HEK293 (cell line): ENCODE measurements at regions not wholly inside any gene's neighbourhood (a gene's known extent, or its start where the extent isn't known, plus 50 kb on each side); places are given as distances from the start of the nearest gene placed in this dataset.

Source experiments
- CTCF ChIA-PET: fragments of 350-600 bp; formaldehyde crosslinking; extraction: SDS; loops from one replicate; lab custom pipeline; 2021; ENCODE audit warnings: antibody characterized with exemption; lab: Yijun Ruan, JAX
- POLR2A ChIA-PET: fragments of 300-600 bp; formaldehyde crosslinking; extraction: SDS; loops from one replicate; lab custom pipeline; 2020; ENCODE audit warnings: antibody characterized with exemption, inconsistent platforms; lab: Yijun Ruan, JAX
- H3K27ac ChIP-seq: fragments of 200-500 bp; sonication (Bioruptor generic); 2 replicates; pipeline ENCODE4 v1.5.1; 2014; ENCODE audit warnings: low read depth, low read length, control low read depth, inconsistent platforms; ENCODE audit errors: extremely low read depth
- H3K36me3 ChIP-seq, 2 experiments: fragments of 200-500 bp in 1 of 2; sonication (Bioruptor generic) in 1 of 2; 1 replicate in 1 of 2; 2 replicates in 1 of 2; pipeline ENCODE4 v1.5.1; 2014 to 2017; ENCODE audit warnings: inconsistent platforms in 2 of 2, low read length in 2 of 2; ENCODE audit not compliant: control insufficient read depth in 2 of 2, insufficient read depth in 1 of 2
- H3K4me1 ChIP-seq: fragments of 200-500 bp; sonication (Bioruptor generic); 2 replicates; pipeline ENCODE4 v1.5.1; 2014; ENCODE audit warnings: mild to moderate bottlenecking, low read length, inconsistent platforms; ENCODE audit not compliant: control insufficient read depth, insufficient read depth
- H3K4me3 ChIP-seq: 2 replicates; pipeline ENCODE4 v1.5.1; 2011; ENCODE audit warnings: low read depth, mild to moderate bottlenecking, control low read depth, low read length, moderate library complexity
- H3K9me3 ChIP-seq: fragments of 200-500 bp; sonication (Bioruptor generic); 2 replicates; pipeline ENCODE4 v1.5.1; 2014; ENCODE audit warnings: low read depth, low read length, inconsistent platforms; ENCODE audit not compliant: control insufficient read depth, insufficient read depth
- MZF1 ChIP-seq: fragments of 450-650 bp; formaldehyde crosslinking; IDR thresholded peaks from 2 replicates; pipeline ENCODE4 v1.5.1; 2017; ENCODE audit warnings: missing biosample characterization, missing genetic modification characterization, borderline replicate concordance
- SCRT2 ChIP-seq: fragments of 450-650 bp; formaldehyde crosslinking; IDR thresholded peaks from 2 replicates; pipeline ENCODE4 v1.5.1; 2016; ENCODE audit warnings: missing biosample characterization, missing genetic modification characterization
- SETDB1 ChIP-seq: IDR thresholded peaks from one replicate; pipeline ENCODE4 v1.6.1; 2017; ENCODE audit warnings: mild to moderate bottlenecking, low read length, moderate library complexity, mixed read lengths; ENCODE audit not compliant: insufficient read length
- ZBTB17 ChIP-seq: fragments of 450-650 bp; formaldehyde crosslinking; IDR thresholded peaks from 2 replicates; pipeline ENCODE4 v1.5.1; 2016; ENCODE audit warnings: missing biosample characterization, missing genetic modification characterization
- ZBTB48 ChIP-seq: fragments of 450-650 bp; formaldehyde crosslinking; IDR thresholded peaks from 2 replicates; pipeline ENCODE4 v1.5.1; 2016; ENCODE audit warnings: missing biosample characterization, missing genetic modification characterization
- ZNF184 ChIP-seq: fragments of 450-650 bp; IDR thresholded peaks from 2 replicates; pipeline ENCODE4 v1.5.1; 2018; ENCODE audit warnings: missing biosample characterization, mild to moderate bottlenecking, missing genetic modification characterization
- ZNF350 ChIP-seq: fragments of 450-650 bp; formaldehyde crosslinking; IDR thresholded peaks from 2 replicates; pipeline ENCODE4 v1.5.0; 2017; ENCODE audit warnings: missing biosample characterization, mild to moderate bottlenecking, missing genetic modification characterization
- ZNF530 ChIP-seq: fragments of 450-650 bp; formaldehyde crosslinking; IDR thresholded peaks from 2 replicates; pipeline ENCODE4 v1.5.1; 2016; ENCODE audit warnings: low read depth, missing biosample characterization, missing genetic modification characterization
- ZNF561 ChIP-seq: fragments of 450-650 bp; IDR thresholded peaks from 2 replicates; pipeline ENCODE4 v1.5.1; 2018; ENCODE audit warnings: missing biosample characterization, missing genetic modification characterization, borderline replicate concordance
- ZNF571 ChIP-seq: fragments of 450-650 bp; formaldehyde crosslinking; IDR thresholded peaks from 2 replicates; pipeline ENCODE4 v1.5.0; 2017; ENCODE audit warnings: missing biosample characterization, missing genetic modification characterization
- ZNF670 ChIP-seq: fragments of 450-650 bp; formaldehyde crosslinking; IDR thresholded peaks from 2 replicates; pipeline ENCODE4 v1.5.1; 2016; ENCODE audit warnings: missing biosample characterization, missing genetic modification characterization, low read depth
- ZNF785 ChIP-seq: fragments of 450-650 bp; formaldehyde crosslinking; IDR thresholded peaks from 2 replicates; pipeline ENCODE4 v1.5.1; 2016; ENCODE audit warnings: missing biosample characterization, missing genetic modification characterization
- ZXDB ChIP-seq: fragments of 450-650 bp; formaldehyde crosslinking; IDR thresholded peaks from 2 replicates; pipeline ENCODE4 v1.5.1; 2016; ENCODE audit warnings: missing biosample characterization, missing genetic modification characterization
- TF ChIP-seq, protein P1 (sequence below): fragments of 450-650 bp; formaldehyde crosslinking; IDR thresholded peaks from 2 replicates; pipeline ENCODE4 v1.5.1; 2017; ENCODE audit warnings: missing biosample characterization, missing genetic modification characterization
- TF ChIP-seq, protein P2 (sequence below): fragments of 450-650 bp; formaldehyde crosslinking; conservative IDR thresholded peaks from 2 replicates; pipeline ENCODE4 v1.5.1; 2016; ENCODE audit warnings: low read depth, missing biosample characterization, missing genetic modification characterization
- TF ChIP-seq, protein P3 (sequence below): fragments of 450-650 bp; formaldehyde crosslinking; IDR thresholded peaks from 2 replicates; pipeline ENCODE4 v1.5.1; 2017; ENCODE audit warnings: missing biosample characterization, mild to moderate bottlenecking, missing genetic modification characterization, moderate library complexity
- TF ChIP-seq, protein P4 (sequence below): fragments of 450-650 bp; IDR thresholded peaks from 2 replicates; pipeline ENCODE4 v1.5.1; 2018; ENCODE audit warnings: missing biosample characterization, mild to moderate bottlenecking, missing genetic modification characterization
- TF ChIP-seq, protein P5 (sequence below): fragments of 450-650 bp; formaldehyde crosslinking; optimal IDR thresholded peaks from 2 replicates; pipeline ENCODE3; 2016; ENCODE audit warnings: missing biosample characterization, mild to moderate bottlenecking, missing genetic modification characterization

DNA sequence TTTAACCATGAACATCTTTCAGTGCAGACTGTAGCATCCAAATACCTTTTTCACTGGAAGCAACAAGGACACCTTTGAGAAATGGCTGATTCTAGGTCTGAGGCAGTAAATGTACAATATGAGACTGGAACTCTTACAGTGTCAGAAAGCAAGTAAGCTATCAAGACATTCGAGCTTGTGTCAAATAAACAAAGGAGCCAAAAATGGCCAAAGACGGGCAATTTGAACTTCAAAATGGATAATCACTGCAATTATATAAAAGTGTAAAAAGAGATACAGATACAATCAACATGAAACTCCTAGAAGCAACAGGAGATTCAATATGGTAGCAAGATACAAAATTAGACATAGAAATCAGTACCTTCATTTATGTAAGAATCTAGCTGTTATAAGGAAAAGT lies 138.5 kb upstream of the CCDC54 start:
- Histone ChIP-seq H3K4me3 (no peak overlapping the region), H3K9me3 (no peaks in the 10 kb centered on the region), H3K4me1 (no peaks in the 10 kb centered on the region; the same call in 1 of the 2 replicates), H3K27ac (no peak overlapping the region), H3K36me3 (no peaks in the 10 kb centered on the region)
- TF ChIP-seq SCRT2 (tag by site-specific recombination) (peak; percentile 56; the same call in 1 of the 2 replicates), ZNF670 (tag by site-specific recombination) (no peak), ZBTB48 (tag by site-specific recombination) (no peak), SETDB1 (no peak), ZNF571 (no peak)
- ChIA-PET CTCF (interaction anchor here (0.6 to 1.0 kb wide), 5 partner anchors 15 to 237 kb away, joined by 3 to 4 read pairs (median 3); no protein-coding TSS in a partner anchor), POLR2A (no interaction called here)

DNA sequence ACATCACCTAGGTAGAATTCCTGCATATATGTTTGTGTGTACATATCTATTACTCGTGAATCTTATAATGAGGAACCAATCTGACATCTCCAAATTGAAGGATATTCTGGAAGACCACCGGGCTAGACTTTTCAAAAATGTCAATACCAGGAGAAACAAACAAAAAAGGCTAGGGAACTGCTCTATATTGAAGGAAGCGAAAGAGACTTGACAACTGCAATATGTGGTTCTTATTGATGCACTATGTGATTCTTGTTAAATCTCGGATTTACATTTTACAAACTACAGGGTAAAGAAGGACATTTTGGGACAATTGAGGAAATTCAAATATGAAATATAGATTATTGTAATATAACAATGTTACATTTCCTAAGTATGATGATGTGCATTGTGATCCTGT lies 137.5 kb upstream of the CCDC54 start:
- no peaks in the 10 kb centered on the region for H3K9me3 ChIP-seq
- H3K4me1 ChIP-seq = no peaks in the 10 kb centered on the region; the same call in 1 of the 2 replicates
- no peak for TF ChIP-seq ZNF350 (tag by site-specific recombination)
- TF ChIP-seq ZNF530 = no peak
- no peak for TF ChIP-seq ZNF184 (tag by site-specific recombination)
- TF ChIP-seq, protein P1, sequence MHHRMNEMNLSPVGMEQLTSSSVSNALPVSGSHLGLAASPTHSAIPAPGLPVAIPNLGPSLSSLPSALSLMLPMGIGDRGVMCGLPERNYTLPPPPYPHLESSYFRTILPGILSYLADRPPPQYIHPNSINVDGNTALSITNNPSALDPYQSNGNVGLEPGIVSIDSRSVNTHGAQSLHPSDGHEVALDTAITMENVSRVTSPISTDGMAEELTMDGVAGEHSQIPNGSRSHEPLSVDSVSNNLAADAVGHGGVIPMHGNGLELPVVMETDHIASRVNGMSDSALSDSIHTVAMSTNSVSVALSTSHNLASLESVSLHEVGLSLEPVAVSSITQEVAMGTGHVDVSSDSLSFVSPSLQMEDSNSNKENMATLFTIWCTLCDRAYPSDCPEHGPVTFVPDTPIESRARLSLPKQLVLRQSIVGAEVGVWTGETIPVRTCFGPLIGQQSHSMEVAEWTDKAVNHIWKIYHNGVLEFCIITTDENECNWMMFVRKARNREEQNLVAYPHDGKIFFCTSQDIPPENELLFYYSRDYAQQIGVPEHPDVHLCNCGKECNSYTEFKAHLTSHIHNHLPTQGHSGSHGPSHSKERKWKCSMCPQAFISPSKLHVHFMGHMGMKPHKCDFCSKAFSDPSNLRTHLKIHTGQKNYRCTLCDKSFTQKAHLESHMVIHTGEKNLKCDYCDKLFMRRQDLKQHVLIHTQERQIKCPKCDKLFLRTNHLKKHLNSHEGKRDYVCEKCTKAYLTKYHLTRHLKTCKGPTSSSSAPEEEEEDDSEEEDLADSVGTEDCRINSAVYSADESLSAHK (tag by site-specific recombination) = no peak
- POLR2A ChIA-PET = no interaction called here
- no peak overlapping the region for H3K27ac ChIP-seq
- H3K4me3 ChIP-seq = no peak overlapping the region; the same call in 1 of the 2 replicates
- CTCF ChIA-PET = interaction anchor here (0.6 to 1.0 kb wide), 2 partner anchors 38 to 190 kb away, joined by 3 read pairs; no protein-coding TSS in a partner anchor
- H3K36me3 ChIP-seq = no peaks in the 10 kb centered on the region

DNA sequence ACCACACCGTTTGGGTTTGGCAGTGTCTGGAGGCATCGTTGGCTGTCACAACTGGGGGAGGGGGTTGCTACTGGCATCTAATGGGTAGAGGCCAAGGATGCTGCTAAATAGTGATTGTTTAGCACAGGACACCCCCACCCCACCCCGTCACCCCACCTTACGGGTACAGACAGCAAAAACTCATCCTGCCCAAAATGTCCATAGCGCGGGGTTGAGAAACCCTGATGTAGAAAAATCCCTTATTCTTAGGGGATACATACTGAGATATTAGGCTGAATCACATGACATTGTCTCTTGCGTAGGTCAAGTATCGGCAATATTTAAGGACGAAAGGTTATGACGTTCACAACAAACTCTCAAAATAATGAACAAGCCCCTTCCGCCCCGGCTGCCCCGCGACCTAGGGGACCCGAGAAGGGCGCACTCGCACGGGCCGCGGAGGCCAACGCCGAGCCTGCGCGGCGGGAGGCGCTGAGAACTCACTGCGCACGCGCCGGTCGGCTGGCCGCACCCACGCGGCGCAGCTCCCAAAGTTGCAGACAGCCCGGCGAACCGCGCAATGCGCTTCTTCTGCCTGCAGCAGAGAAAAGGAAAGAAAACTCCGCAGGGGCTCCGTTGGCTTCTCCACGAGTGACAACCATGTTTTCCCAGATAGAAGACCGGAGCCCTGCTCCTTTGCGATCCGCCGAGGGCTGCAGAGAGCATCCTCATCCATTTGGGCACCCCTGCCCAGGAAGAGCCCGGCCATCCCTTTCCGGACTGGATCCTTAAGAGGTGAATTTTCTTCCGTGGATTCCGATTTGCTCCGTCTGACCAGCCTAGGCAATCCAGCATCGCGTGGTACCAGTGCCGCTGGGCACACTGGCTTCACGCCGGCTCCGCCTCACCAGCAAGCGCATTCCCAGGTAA lies 136.8 kb upstream of the CCDC54 start:
- H3K27ac ChIP-seq = peak overlapping the region; percentile 38; the same call in 1 of the 2 replicates
- no peaks in the 10 kb centered on the region for H3K36me3 ChIP-seq
- POLR2A ChIA-PET = no interaction called here
- H3K4me1 ChIP-seq = no peaks in the 10 kb centered on the region; the same call in 1 of the 2 replicates
- CTCF ChIA-PET = interaction anchor here (1.0 kb wide), 1 partner anchor 189 kb away, joined by 3 read pairs; no protein-coding TSS in a partner anchor
- no peaks in the 10 kb centered on the region for H3K9me3 ChIP-seq
- H3K4me3 ChIP-seq = peak overlapping the region; percentile 86
- TF ChIP-seq, protein P2, sequence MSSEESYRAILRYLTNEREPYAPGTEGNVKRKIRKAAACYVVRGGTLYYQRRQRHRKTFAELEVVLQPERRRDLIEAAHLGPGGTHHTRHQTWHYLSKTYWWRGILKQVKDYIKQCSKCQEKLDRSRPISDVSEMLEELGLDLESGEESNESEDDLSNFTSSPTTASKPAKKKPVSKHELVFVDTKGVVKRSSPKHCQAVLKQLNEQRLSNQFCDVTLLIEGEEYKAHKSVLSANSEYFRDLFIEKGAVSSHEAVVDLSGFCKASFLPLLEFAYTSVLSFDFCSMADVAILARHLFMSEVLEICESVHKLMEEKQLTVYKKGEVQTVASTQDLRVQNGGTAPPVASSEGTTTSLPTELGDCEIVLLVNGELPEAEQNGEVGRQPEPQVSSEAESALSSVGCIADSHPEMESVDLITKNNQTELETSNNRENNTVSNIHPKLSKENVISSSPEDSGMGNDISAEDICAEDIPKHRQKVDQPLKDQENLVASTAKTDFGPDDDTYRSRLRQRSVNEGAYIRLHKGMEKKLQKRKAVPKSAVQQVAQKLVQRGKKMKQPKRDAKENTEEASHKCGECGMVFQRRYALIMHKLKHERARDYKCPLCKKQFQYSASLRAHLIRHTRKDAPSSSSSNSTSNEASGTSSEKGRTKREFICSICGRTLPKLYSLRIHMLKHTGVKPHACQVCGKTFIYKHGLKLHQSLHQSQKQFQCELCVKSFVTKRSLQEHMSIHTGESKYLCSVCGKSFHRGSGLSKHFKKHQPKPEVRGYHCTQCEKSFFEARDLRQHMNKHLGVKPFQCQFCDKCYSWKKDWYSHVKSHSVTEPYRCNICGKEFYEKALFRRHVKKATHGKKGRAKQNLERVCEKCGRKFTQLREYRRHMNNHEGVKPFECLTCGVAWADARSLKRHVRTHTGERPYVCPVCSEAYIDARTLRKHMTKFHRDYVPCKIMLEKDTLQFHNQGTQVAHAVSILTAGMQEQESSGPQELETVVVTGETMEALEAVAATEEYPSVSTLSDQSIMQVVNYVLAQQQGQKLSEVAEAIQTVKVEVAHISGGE (tag by site-specific recombination) = peak; percentile 21; the same call in 1 of the 2 replicates
- TF ChIP-seq, protein P3, sequence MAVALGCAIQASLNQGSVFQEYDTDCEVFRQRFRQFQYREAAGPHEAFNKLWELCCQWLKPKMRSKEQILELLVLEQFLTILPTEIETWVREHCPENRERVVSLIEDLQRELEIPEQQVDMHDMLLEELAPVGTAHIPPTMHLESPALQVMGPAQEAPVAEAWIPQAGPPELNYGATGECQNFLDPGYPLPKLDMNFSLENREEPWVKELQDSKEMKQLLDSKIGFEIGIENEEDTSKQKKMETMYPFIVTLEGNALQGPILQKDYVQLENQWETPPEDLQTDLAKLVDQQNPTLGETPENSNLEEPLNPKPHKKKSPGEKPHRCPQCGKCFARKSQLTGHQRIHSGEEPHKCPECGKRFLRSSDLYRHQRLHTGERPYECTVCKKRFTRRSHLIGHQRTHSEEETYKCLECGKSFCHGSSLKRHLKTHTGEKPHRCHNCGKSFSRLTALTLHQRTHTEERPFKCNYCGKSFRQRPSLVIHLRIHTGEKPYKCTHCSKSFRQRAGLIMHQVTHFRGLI = 0 out of 2 replicates have a peak, but pooled peaks have one; percentile 38
- TF ChIP-seq ZNF785 (tag by site-specific recombination) = no peak
- 0 out of 2 replicates have a peak, but pooled peaks have one; percentile 26 for TF ChIP-seq MZF1 (tag by site-specific recombination)
- TF ChIP-seq, protein P4, sequence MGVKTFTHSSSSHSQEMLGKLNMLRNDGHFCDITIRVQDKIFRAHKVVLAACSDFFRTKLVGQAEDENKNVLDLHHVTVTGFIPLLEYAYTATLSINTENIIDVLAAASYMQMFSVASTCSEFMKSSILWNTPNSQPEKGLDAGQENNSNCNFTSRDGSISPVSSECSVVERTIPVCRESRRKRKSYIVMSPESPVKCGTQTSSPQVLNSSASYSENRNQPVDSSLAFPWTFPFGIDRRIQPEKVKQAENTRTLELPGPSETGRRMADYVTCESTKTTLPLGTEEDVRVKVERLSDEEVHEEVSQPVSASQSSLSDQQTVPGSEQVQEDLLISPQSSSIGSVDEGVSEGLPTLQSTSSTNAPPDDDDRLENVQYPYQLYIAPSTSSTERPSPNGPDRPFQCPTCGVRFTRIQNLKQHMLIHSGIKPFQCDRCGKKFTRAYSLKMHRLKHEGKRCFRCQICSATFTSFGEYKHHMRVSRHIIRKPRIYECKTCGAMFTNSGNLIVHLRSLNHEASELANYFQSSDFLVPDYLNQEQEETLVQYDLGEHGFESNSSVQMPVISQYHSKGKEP (tag by site-specific recombination) = 0 out of 2 replicates have a peak, but pooled peaks have one; percentile 34
- TF ChIP-seq ZNF561 (tag by site-specific recombination) = peak; percentile 70; the same call in 1 of the 2 replicates
- TF ChIP-seq ZXDB = peak; percentile 30; the same call in 1 of the 2 replicates
- TF ChIP-seq ZBTB17 (tag by site-specific recombination) = peak; percentile 61
- TF ChIP-seq, protein P5, sequence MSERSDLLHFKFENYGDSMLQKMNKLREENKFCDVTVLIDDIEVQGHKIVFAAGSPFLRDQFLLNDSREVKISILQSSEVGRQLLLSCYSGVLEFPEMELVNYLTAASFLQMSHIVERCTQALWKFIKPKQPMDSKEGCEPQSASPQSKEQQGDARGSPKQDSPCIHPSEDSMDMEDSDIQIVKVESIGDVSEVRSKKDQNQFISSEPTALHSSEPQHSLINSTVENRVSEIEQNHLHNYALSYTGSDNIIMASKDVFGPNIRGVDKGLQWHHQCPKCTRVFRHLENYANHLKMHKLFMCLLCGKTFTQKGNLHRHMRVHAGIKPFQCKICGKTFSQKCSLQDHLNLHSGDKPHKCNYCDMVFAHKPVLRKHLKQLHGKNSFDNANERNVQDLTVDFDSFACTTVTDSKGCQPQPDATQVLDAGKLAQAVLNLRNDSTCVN (tag by site-specific recombination) = peak; percentile 63
